HUDEP-2 (cell line): ENCODE measurements at regions not wholly inside any gene's neighbourhood (a gene's known extent, or its start where the extent isn't known, plus 50 kb on each side); places are given as distances from the start of the nearest gene placed in this dataset.

Experiments used
- DNase-seq, 76 experiments: peaks; one replicate each; lab custom pipeline; 2025; ENCODE audit not compliant: unreplicated experiment in 76 of 76; lab: John Stamatoyannopoulos, UW

DNA sequence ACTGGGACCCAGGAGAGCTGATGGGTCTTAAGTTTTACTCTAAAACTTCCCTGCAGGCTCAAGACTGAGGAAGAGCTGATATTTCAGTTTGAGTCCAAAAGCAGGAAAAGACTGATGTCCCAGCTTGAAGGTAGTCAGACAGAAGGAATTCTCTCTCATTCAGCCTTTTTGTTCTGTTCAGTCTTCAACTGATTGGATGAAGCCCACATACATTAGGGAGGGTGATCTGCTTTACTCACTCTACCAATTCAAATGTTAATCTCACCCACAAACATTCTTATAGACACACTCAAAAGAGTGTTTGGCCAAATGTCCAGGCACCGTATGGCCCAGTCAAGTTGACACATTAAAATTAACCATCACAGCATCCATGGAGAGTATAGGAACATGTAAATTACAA lies 173.5 kb downstream of the KCNRG start:
- DNase-seq: no peak

DNA sequence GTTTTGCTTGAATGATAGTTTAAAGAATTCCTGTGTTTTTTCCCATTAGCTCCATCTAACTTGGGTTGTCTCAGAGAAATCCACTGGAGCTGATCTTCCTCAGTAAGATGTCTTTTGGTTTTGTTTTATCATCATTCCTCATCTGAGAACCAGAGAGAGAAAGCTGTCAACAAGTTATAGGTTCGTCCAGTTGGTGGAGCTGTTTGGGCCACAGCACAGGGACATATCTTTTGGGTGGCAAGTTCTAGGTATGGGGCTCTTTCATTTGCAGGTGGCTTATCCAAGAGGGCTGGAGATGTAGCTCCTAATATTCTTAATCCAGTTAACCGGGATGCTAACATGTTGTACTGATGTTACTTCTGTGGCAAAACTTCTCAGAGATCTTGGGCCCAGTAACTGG lies 174.2 kb downstream of the KCNRG start:
- DNase-seq: no peak

DNA sequence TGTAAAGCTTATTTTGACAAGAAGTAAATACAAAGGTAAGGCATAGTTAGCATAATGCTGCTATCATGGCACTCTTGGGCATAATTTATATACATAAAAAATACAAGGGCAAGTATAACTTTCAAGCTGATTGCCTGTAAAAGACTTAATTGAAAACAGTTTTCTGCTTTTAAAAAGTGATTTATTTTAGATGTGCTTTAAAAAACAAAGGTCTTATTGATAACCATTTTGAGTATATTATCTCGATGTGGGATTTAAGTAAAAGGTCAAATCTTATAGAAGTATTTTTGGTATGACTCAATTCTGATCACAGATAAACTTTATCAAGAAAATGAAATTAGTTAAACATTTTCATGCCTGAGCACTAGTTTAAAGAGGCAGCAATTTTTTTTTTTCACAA lies 175.8 kb downstream of the KCNRG start:
- no peak for DNase-seq

DNA sequence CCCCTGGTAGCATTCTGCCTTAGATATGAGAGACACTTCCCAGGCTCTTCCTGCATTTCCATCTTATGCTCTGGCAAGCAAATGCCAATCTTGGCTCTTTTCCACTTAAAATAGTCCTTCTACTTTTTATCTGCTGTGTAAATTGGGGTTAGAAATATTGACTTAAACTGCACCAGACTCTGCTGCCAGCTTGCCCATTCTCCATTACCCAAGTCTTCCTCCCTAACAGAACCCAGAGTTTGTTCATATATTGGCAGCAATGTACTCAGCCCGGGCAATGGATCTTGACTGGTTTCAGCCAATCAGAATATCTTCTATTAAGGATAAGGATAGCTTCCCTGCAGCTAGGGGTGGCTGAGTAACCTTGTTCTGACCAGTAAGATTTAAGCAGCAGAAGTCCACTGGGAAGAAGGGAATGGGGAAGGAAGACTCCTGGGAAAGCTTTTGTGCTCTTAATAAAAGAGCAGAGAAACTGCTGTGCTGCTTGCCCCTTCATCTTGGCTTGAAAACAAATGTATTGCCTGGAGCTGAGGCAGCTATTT lies 177.1 kb downstream of the KCNRG start:
- DNase-seq: no peak

DNA sequence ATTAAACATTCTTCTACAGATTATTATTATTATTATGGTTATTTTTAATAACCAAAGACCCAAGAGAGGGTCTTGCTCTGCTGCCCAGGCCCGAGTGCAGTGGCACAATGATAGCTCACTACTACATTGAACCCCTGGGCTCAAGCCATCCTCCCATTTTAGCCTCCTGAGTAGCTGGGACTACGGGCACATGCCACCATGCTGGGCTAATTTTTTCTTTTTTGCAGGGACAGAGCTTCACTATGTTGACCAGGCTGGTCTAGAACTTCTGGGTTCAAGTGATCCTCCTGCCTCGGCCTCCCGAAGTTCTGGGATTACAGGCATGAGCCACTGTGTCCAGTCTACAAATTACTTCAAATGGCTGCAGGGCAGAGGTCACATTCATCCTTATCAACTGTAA lies 179.8 kb downstream of the KCNRG start:
- no peak for DNase-seq

DNA sequence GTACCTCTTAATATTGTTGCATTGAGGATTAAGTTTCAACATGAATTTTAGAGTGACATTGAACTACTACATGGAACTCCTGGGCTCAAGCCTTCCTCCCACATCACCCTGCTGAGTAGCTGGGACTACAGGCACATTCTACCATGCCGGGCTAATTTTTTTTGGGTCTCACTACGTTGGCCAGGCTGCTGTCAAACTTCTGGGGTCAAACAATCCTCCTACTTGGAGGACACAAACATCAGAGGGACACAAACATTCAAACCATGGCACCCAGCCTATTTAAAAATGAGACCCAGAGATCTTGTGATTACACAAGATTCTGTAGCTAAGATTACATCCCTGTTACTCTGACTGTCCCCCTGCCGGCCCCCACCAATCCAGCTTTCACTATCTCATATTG lies 180.9 kb downstream of the KCNRG start:
- DNase-seq: no peak

DNA sequence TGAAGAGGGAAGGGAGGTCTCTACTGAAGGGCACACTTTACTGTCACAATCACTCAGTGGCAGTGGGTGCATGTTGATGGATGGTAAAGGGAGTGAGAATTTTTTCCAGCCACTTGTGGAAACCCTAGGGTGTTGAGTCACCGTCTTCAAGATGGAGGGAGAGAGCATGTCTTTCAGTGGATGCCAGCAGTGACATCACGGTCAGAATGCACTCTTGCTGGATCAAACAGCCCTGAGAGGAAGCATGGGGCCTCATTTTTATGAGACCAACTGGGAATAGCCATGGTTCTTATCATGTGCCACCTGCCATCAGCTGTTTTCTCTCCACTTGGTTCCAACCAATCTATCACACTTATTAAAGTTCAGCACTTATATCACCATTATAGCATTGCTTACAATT lies 182.5 kb downstream of the KCNRG start:
- DNase-seq: no peak

DNA sequence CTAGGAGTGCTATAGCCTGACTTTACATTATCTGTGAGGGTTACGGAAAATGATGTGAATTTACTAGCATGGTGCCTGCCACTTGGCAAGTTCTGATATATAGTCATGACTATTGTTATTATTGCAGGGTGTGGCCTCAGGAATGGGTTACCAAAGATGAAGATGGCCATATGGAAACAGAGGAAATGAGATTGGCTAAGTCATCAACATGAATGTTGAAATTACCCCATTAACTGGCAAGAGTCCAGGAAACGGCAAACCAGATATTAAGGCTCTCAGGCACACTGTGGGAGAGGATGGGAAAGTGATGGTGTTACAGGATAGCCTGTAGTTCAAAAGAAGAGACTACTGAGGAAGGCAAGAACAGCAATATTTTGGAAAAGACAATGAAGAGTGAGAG lies 183.3 kb downstream of the KCNRG start:
- no peak for DNase-seq

DNA sequence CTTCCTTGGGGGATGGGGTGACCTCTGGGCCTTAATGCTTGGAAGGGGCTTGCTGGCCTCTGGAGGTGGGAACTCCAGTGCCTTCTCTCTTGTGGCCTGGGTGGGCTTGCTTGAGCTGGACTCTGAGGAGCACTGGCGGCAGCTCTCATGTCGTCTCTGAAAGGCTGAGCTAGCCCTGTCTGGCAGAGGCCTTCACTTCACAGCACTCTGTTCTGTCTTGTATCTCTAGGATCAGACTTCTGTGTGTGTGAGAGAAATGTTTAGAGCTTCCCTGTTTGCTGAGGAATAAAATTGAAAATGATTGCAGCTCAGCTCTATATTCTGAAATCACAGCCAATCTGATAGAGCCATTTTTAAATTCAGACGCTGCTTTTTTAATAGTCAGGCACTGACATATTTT lies 185.3 kb downstream of the KCNRG start:
- DNase-seq: no peak

DNA sequence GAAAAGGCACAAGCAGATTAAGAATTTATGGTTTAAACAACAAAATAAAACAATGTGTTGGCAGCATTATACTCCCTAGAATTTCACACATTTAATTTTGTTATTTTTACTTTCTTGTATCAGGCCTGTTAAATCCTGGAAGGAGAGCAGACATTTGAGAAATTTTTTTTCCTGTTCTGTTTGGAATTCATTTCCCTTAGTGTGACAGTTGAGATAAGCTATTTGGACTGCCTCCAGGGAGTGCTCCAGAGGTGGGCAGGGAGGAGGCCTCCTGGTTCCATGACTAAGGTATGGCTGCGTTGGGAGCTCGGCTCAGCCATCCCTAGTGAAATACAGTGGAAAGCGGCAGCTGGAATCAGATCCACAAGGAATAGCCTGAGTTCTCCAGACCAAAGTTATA lies 185.7 kb downstream of the KCNRG start:
- no peak for DNase-seq

DNA sequence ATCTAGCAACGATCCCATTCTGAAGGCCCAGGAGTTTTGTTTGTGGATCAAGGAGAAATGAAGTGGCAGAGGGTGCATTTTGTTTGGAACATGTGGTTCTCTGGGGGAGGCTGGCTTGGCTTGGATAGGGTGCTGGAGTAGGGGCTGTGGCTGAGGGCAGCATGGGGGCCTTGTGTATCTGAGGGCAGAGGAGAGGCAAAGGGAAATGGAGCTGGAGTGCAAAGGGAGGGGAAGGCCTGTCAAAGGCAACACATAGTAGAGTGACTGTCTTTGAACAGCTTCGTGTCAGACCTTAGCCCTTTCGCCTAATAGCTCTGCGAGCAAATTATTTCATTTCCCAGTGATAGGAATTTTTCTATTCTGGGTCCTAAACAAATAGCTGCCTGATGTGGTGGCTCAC lies 187.2 kb downstream of the KCNRG start:
- no peak for DNase-seq

DNA sequence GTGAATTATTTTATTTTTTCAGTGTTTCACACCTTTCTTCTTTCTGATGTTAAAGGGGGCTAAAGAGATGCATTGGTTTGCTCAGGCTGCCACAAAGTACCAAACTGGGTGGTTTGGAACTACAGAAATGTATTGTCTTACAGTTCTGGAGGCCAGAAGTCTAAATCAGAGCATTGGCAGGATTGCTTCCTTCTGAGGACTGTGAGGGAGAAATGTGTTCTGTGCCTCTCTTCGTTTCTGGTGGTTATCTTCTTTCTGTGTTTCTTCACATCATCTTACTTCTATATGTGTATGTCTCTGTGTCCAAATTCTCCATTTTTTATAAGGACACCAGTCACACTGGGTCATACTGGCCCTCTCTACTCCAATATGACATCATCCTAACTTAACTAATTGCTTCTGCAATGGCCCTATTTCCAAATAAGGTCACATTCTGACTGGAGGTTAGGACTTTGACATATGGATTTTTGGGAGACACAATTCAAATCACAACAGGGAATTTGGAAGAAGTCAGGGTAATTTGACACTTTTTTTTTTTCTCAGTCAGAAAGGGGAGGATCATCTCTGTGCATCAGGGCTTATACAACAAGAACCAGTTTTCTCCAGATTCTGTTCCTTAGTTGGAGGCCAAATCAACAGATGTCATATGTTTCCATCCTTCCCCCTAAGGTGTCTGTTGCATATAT lies 188.2 kb downstream of the KCNRG start:
- DNase-seq: no peak

DNA sequence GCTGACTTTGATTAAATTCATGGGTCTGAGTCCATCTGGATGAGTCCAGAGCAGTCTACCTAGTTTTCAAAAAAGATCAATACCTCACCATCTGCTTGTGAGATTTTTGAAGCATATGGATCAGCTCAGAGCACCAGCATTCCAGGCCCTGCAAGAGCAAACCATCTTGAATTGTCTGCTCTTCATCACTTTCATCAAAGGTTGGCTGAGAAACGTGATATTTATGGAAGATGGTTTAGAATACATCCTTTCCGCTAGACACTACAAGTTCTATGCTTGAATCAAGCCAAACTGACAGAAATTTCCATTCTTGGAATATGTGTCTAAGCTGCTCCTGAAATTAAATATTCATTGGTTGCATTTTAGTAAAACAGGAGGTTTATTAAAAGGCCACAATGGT lies 190.3 kb downstream of the KCNRG start:
- no peak for DNase-seq

DNA sequence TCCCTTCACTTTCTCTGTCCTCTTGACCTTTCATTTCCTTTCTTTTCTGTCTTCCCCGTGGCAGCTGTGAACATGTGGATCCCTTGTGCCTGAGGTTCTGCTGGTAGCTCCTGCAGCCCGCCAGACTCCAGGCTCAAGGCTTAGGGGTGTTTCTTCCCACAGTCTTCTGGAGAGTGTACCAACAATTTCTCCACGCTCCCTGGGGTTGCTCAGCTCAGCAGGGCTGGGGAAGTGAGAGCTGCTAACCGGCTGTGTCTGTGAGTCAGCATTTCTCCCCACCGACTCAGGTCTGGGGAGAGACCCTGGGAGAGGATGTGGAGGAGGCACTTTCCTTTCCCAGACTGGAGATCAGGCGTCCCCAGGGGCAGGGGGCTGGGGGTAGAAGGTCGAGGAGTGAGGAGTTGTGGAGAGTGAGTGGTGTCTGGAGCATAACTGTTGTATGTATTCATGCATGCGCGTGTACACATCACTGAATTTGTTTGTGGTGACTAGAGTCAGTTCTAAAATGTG lies 193.6 kb downstream of the KCNRG start:
- no peak for DNase-seq

DNA sequence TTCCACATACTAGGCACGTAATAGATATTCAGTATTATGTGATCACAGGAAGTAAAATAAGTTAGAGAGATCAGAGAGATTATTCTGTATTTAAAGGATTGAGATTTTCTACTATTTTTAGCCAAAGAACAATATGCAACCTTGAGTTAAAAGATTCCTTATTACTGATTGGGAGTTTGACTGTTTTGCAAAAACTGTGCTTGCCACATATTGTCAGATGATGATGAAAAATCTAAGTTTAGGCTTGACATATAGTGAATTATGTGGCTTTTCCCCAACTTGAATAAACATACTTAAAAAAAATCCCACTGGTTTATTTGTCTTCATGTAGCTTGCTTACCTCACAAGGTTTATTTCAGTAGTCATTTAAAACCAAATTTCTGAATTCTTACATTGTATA lies 194.4 kb downstream of the KCNRG start:
- DNase-seq: no peak

DNA sequence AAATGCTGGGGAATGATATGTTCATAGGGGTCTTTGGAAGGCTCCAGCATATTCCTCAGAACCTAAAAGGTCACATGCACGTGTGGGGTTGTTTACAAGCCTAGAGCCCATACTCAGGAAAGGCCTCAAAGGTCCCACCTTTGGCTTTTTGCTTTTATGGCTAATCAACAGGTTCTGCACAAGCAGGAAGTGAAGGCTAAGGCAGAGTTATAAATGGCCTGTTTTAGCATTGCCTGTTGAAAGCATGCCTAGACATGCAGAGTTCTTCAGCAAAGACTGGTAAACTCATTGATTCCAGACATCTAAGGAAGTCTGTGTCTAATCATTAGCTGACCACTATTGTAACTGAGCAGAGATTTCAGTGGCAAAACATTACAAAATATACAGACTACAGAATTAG lies 198.3 kb downstream of the KCNRG start:
- no peak for DNase-seq

DNA sequence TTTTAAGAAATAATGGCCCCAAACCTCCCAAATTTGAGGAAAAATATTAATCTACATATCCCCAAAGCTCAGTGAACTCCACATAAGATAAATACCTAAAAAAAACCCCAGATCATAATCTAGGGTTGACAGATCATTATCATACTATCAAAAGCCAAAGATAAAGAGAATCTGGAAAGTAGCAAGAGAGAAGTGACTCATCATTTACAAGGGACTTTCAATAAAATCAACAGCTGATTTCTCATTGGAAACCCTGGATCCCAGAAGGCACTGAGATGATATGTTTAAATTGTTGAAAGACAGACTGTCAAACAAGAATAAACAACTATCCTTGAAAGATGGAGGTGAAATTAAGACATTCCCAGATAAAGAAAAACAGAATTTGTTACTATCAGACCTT lies 199.3 kb downstream of the KCNRG start:
- no peak for DNase-seq

DNA sequence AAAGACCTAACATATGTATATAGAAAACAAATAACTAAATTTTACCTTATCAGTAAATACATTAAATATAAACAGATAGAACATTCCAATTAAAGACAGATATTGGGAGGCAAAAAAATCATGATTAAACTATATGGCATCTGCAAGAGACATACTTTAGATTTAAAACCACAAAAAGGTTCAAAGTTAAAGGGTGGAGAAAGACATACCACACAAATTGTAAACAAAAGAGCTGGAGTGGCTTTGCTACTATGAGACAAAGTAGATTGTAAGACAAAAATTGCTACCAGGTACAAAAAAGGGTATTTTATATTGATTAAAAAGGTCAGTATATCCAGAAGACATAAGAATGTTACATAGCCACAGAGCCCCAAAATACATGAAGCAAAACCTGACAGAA lies 200.2 kb downstream of the KCNRG start:
- DNase-seq: no peak

DNA sequence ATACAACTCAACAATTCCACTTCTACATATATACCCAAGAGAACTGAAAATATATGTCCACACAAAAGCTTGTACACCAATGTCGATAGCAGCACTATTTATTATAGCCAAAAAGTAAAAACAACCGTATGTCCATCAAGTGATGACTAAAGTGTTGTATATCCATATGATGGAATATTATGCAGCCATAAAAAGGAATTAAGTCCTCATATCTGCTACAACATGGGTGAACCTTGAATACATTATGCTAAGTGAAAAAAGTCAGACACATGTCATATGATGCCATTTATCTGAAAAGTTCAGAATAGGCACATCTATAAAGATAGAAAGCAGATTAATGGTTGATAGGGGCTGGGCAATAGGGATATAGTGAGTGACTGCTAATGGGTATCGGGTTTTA lies 204.5 kb downstream of the KCNRG start:
- DNase-seq: no peak

DNA sequence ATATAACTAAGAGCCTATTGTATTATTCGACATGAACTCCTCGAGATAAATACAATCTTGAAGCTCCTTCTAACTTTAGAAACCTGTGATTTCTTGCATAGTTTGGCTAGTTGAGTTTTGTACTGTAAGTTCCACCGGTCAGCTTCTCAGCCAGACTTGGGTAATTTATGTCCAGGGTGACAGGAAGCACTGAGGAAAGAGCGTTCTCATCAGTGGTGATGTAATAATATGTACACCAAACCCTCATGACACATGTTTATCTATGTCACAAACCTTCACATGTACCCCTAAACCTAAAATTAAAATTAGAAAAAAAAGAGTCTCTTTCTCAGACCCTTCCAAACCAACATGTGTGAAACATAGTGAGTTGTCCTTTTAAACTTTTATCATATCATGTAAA lies 205.7 kb downstream of the KCNRG start:
- DNase-seq: no peak

DNA sequence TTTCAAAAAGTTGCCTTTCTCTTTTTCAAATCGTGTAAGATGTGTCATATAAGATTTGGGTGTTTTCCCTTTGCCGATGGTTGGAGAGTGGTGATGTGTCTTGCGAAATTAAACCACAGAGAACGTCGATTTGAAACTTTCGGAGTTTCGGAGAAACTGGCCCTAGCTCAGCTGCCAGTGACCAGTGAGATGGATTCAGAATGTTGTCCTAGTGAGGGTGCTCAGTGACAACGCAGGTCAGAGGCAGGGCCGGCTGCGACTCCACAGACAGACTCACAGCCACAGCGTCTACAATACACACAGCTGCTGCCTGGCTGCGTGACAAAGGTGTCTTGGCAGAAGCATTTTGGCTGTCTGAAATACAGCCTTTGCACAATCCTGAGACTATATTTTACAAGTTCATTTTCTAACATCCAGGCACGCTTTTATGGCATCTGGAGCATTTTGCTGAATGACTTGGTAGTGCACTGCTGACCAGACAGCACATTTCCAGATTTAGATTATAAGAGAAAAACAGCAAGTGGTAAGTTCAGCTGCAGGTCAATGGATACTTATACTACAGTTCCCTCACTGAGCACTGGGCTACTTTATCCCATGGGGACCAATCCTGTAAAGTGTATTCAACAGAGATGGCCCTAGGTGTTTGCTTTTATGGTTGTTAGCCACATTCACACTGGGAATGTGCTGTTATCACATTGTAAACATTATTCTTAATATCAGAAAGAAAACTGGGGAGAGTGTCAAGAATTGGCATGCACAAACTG lies 207.5 kb downstream of the KCNRG start:
- DNase-seq: no peak

DNA sequence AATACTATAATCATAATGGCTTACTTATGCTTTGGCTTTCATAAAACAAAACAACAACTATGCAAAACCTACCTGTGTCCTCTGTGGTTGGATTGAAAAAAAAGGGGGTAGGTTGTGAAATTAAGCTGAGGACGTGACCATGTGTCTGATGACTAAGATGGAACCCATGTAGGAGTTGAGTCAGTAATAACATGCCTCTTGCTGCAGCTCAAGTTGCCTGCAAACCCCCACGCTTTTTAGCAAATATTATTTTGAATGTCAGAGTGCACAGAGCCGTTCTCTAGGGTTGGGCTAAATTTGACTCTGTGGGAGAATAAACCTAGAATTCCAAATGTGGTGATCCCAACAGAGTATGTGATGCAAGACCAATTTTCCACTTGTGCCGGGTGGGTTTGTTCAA lies 209.3 kb downstream of the KCNRG start:
- no peak for DNase-seq
